ENCODE measurements at regions not wholly inside any gene's neighbourhood (a gene's known extent, or its start where the extent isn't known, plus 50 kb on each side); places are given as distances from the start of the nearest gene placed in this dataset.

- TF ChIP-seq CTCF (conservative IDR thresholded peaks at IDR 0.05; ENCODE audit: low read length) (no peak), EZH2phosphoT487 (IDR thresholded peaks at IDR 0.05; ENCODE audit: borderline replicate concordance, low read depth, low read length) (no peak)
Measured at GRCh38 chr15:70410371-70410985, 312.8 kb upstream of the TLE3 start.

All from OCI-LY7 (cell line).